Thyroid gland (tissue), 4 donors: ENCODE measurements at regions not wholly inside any gene's neighbourhood (a gene's known extent, or its start where the extent isn't known, plus 50 kb on each side); places are given as distances from the start of the nearest gene placed in this dataset.

Experiments used
- CTCF ChIP-seq, 6 experiments: fragments of 200-600 bp in 3 of 6; fragments of 450-650 bp in 3 of 6; sonication (generic) in 3 of 6; IDR thresholded peaks; one replicate each; pipeline ENCODE4 v1.5.1; 2016 to 2019; ENCODE audit warnings: antibody characterized with exemption in 6 of 6, mild to moderate bottlenecking in 2 of 6, inconsistent platforms in 1 of 6, moderate library complexity in 1 of 6
- POLR2A ChIP-seq, 2 donors: fragments of 450-650 bp; IDR thresholded peaks; one replicate each; pipeline ENCODE4 v1.6.1; 2017; ENCODE audit warnings: antibody characterized with exemption in 2 of 2, mild to moderate bottlenecking in 2 of 2, moderate library complexity in 1 of 2

GRCh38 chr20:11216451-11217314 lies 542.9 kb upstream of the JAG1 start:
- no peak for TF ChIP-seq POLR2A (IDR thresholded peaks at IDR 0.05)
- TF ChIP-seq CTCF (IDR thresholded peaks at IDR 0.05), result no peak
